SK-N-DZ (cell line): ENCODE measurements at regions not wholly inside any gene's neighbourhood (a gene's known extent, or its start where the extent isn't known, plus 50 kb on each side); places are given as distances from the start of the nearest gene placed in this dataset.
A peak's percentile ranks its signal among the peaks of the same experiment; 100 is the strongest.

Experiments
- DNase-seq: peaks from one replicate; pipeline ENCODE4 v3.0.0-alpha.2; 2015; ENCODE audit warnings: low spot score

- no peak for DNase-seq
These were observed 975.2 kb upstream of the GHITM start for GRCh38 chr10:83164156-83164555.

GRCh38 chr10:83165265-83165664 is 974.0 kb upstream of the GHITM start:
- DNase-seq: peak; percentile 27

GRCh38 chr10:83166344-83166743 is 973.0 kb upstream of the GHITM start:
- peak; percentile 43 for DNase-seq

- DNase-seq: no peak
These were observed 972.2 kb upstream of the GHITM start for GRCh38 chr10:83167081-83167480.

DNA sequence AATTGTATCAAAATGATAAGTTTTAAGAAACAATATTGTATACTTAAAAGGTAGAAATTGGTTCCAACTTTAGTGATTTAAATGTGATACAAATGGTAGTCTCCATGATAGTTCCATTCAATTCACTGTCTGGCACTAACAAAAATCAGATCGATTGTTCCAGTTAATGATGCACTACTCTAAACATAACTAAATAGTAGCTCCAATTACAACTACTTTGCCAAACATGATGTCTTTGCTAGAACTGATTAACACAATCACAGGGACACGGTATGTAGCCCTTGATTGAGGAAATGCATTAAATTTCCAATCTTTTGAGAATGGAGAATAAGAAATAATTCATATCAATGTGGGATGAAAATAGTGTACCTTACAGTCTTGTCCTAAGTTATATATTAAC is 962.4 kb upstream of the GHITM start:
- no peak for DNase-seq

DNA sequence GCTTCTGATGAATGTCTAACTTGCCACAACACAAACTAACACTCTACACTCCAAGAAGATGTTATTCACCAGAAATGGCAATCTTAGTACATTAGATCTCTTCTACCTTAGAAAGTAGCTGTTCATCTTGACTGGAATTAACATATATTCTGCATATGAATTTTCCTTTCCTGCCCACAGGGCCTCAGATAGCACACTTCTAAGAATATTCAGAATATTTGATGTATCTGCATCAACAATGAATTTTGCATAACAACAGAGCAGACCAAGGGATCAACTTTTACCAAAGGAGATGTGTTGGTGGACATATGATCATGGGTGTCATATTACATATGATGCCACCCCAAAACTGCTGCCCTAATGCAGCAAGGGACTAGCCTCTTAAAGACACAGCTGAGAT is 960.8 kb upstream of the GHITM start:
- DNase-seq: no peak

- DNase-seq: no peak
These were observed 959.9 kb upstream of the GHITM start for GRCh38 chr10:83179371-83179770.

DNA sequence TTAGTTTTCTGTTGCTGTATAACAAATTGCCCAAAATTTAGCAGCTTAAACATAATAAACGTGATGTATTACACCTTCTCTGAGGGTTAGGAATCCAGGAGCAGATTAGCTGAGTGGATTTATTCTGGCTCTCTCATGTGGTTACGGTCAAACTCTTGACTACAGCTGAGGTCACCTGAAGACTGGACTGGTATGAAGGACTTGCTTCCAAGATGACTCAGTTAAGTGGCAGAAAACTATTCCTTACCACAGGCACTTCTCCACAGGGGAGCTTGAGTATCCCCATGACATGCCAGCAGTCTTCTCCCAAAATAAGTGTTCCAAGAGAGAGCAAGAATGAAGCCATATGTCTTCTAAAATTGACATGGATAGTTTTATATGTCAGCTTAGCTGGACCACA is 957.2 kb upstream of the GHITM start:
- DNase-seq: no peak

DNA sequence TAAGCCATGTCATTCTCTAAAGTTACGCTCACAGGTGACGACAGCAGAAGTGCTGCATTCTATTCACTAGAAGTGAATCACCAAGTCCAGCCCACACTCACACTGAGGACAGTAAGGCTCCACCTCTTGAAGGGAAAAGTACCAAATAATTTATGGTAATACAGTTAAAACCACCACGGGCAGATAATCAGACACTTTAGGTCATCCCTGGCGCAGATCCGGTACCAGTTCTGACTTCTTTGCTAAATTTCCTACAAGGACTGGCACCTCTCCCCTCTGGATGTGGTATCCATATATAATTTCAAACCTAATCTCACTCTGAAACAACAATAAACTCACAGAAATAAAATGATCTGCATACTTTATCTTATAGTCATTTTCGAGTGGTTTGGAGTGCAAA is 954.7 kb upstream of the GHITM start:
- no peak for DNase-seq

- no peak for DNase-seq
These were observed 948.7 kb upstream of the GHITM start for GRCh38 chr10:83190614-83191013.

DNA sequence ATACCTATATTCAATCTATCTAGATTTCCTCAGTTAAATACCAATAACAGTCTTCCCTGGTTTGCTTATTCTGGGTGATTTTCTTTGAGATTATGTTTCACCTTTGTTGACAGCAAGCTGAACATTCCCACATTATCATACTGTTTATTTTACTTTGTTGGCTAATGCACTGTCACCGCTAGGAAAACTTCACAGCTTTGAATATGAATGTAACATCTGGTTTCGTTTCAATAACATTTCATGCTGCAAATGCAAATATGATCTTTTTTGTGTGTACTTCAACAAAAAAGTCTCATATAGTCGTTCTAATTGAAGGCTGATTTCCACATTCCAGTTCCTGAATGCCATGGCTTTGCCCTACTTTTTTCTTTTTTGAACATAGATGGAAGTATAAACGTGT is 946.3 kb upstream of the GHITM start:
- no peak for DNase-seq

DNA sequence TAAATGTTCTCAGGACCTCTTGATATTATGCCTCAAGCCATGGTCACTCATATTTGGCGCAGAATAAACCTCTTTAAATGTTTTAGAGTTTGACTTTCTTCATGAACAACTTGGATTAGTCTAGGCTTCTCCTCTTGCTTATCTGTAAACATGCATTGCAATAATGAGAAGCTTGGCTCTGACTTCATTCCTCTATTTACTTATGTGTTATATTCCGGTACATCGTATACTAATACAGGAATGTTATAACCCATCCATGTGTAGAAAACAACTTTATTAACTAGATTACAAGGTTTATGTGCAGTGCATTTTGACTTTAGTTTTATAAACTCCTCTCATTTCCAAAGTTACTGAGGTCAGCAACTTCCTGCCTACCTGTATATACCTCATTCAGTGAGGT is 944.3 kb upstream of the GHITM start:
- DNase-seq: no peak

GRCh38 chr10:83199374-83199773 is 939.9 kb upstream of the GHITM start:
- DNase-seq: no peak

GRCh38 chr10:83205861-83206260 is 933.4 kb upstream of the GHITM start:
- DNase-seq: no peak

- no peak for DNase-seq
These were observed 926.5 kb upstream of the GHITM start for GRCh38 chr10:83212632-83213334.

- no peak for DNase-seq
These were observed 925.2 kb upstream of the GHITM start for GRCh38 chr10:83214136-83214535.

DNA sequence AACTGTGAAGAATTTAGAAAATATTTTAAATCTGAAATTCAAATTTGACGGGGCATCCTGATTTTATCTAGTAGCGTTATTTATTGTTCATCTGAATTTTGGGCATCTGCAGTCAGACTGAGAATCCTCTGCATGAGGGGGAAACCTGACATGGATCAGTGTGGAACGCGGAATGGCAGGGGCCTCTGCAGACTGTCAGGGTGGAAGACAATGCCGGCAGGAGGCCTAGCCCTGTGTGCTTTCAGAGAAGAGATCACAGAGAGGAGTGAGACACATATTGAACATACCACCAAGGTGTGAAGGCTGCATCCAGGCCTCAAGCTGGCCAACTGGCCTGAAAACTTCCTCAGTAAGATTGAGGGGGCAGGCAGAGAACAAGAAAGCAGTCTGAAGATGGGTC is 921.1 kb upstream of the GHITM start:
- peak; percentile 36 for DNase-seq

DNA sequence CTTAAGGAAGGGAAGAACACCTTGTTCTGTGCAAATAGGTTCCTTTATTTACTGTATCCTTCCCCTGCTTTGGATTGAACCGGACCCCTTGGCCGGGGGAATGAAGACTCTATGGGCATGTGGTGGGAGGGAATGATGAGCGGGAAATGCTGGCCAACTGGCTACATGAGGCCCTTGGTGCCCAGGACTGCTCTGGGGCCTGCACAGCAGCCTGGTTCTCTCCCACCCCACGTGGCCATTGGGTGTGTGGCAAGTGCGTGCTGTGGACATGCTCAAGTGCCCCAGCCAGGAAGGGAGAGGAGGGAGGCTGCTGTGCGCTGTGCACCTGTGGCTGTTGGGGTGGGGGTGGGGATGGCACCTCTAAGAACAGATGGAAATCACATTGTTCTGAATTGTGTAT is 917.0 kb upstream of the GHITM start:
- DNase-seq: no peak

DNA sequence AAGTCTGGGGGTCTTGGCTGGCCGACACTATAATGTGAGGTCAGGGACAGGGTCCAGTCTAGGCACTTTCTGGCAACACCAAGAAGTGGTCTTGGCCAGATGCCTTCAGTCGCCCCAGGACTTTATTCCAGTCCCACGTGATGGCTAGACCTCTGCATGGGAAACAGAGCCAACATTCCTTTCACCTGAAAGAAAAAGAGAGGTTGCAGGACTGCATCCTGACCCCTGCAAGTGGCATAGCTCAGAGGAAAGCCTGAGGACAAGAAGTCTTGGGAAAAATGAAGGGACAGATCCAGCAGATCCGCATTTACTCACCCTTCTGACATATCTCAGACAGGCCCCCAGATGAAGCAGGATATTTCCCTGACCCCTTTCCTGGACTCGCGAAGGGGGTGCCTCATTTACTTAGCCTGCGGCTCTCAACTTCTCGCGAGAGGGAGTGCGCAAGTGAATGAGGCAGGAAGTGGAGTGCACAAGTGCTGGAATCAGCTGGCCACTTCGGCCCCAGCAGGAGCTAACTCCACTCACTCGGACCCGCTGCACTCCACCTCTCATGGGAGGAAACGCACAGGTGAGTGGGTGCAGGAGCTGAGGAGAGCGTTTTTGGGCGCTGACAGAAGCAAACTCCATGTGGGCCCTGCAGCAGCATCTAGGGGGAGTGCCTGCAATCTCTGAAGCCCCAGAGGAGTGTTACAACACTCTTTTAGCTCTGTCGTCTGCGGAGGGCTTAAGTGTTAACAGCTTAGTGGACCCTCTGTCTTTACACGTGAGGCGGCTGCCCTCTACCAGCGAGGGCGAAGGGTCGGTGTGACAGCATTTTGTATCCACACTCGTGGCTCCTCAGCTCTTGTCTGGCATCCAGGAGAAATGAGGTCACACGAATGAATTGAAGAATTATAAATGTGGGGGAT is 916.2 kb upstream of the GHITM start:
- no peak for DNase-seq

DNA sequence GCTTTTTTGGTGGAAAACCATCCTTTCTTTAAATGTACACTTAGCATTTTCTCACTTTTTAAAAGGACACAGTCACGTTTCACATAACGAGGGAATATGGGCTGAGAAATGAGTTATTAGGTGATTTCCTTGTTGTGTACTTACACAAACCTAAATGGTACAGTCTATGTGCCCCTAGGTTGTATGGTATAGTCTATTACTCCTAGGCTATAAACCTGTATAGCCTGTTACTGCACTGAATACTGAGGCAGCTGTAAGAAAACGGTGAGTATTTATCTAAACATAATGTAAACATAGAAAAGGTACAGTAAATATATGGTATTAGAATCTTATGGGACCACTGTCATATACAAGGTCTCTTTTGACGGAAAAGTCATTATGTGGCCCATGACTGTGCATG is 913.5 kb upstream of the GHITM start:
- no peak for DNase-seq

GRCh38 chr10:83229991-83230390 is 909.3 kb upstream of the GHITM start:
- no peak for DNase-seq

DNA sequence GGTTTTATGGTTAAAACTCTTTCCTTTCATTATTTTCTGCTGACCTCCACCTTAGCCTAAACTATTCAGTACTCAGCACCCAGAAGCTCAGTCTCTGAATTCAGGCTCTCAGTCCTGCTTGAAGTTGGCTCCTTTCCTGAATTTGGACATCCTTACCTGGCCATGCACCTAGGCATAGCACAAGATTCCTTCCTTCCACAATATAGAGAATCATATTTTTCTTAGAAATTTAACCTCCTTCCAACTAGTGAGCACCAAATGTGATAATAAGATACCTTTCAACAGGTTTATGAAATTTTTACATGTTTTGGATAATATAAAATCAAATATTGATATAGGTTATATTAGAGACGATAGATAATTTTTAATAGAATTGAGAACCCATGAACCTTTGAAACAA is 905.6 kb upstream of the GHITM start:
- no peak for DNase-seq

GRCh38 chr10:83248106-83248631 is 891.1 kb upstream of the GHITM start:
- no peak for DNase-seq
